HEK293 (cell line): ENCODE measurements at regions not wholly inside any gene's neighbourhood (a gene's known extent, or its start where the extent isn't known, plus 50 kb on each side); places are given as distances from the start of the nearest gene placed in this dataset.

Experiments
- CTCF ChIP-seq: fragments of 450-650 bp; formaldehyde crosslinking; IDR thresholded peaks from 2 replicates; pipeline ENCODE4 v1.5.1; 2016; ENCODE audit warnings: missing biosample characterization, missing genetic modification characterization
- GLIS1 ChIP-seq: fragments of 450-650 bp; formaldehyde crosslinking; IDR thresholded peaks from 2 replicates; pipeline ENCODE4 v1.5.1; 2016; ENCODE audit warnings: missing biosample characterization, missing genetic modification characterization
- HOXD13 ChIP-seq: sonication (generic); formaldehyde crosslinking; IDR thresholded peaks from 2 replicates; pipeline ENCODE4 v1.8.0; 2022; ENCODE audit warnings: missing genetic modification reagents, borderline replicate concordance
- MZF1 ChIP-seq: fragments of 450-650 bp; formaldehyde crosslinking; IDR thresholded peaks from 2 replicates; pipeline ENCODE4 v1.5.1; 2017; ENCODE audit warnings: missing biosample characterization, missing genetic modification characterization, borderline replicate concordance
- ZNF202 ChIP-seq: fragments of 450-650 bp; formaldehyde crosslinking; IDR thresholded peaks from 2 replicates; pipeline ENCODE4 v1.5.1; 2016; ENCODE audit warnings: missing biosample characterization, missing genetic modification characterization, borderline replicate concordance
- ZNF596 ChIP-seq: fragments of 450-650 bp; IDR thresholded peaks from 2 replicates; pipeline ENCODE4 v1.5.0; 2018; ENCODE audit warnings: missing biosample characterization, mild to moderate bottlenecking, missing genetic modification characterization, moderate library complexity
- ZNF747 ChIP-seq: fragments of 450-650 bp; formaldehyde crosslinking; IDR thresholded peaks from 2 replicates; pipeline ENCODE4 v1.5.1; 2016; ENCODE audit warnings: missing biosample characterization, missing genetic modification characterization
- ZNF776 ChIP-seq: fragments of 450-650 bp; formaldehyde crosslinking; IDR thresholded peaks from 2 replicates; pipeline ENCODE4 v1.5.0; 2017; ENCODE audit warnings: missing biosample characterization, missing genetic modification characterization, borderline replicate concordance

GRCh38 chr7:63521-64021 is 128.8 kb upstream of the FAM20C start:
- no peak for TF ChIP-seq CTCF
- no peak for TF ChIP-seq HOXD13
- TF ChIP-seq ZNF776 (tag by site-specific recombination): no peak
- TF ChIP-seq MZF1 (tag by site-specific recombination): no peak
- no peak for TF ChIP-seq ZNF747
- TF ChIP-seq GLIS1: no peak
- no peak for TF ChIP-seq ZNF202
- TF ChIP-seq ZNF596 (tag by site-specific recombination): no peak
